NT2/D1 (cell line): ENCODE measurements at regions not wholly inside any gene's neighbourhood (a gene's known extent, or its start where the extent isn't known, plus 50 kb on each side); places are given as distances from the start of the nearest gene placed in this dataset.

Experiments used
- DNase-seq: peaks from one replicate; pipeline ENCODE4 v3.0.0-alpha.2; 2011; ENCODE audit warnings: low read depth, low spot score
- H3K27me3 ChIP-seq: 2 replicates; pipeline ENCODE4 v1.6.0; 2011; ENCODE audit warnings: mild to moderate bottlenecking; ENCODE audit not compliant: insufficient read length, insufficient read depth
- H3K36me3 ChIP-seq: 2 replicates; pipeline ENCODE4 v1.6.1; 2011; ENCODE audit warnings: mild to moderate bottlenecking, low read length, mixed read lengths; ENCODE audit not compliant: insufficient read depth, insufficient read length
- H3K4me1 ChIP-seq: 2 replicates; pipeline ENCODE4 v1.5.1; 2011; ENCODE audit not compliant: insufficient read depth, insufficient read length
- H3K4me3 ChIP-seq: 2 replicates; pipeline ENCODE4 v1.5.1; 2011; ENCODE audit warnings: low read depth; ENCODE audit not compliant: insufficient read length
- H3K9ac ChIP-seq: 2 replicates; pipeline ENCODE4 v1.6.0; 2011; ENCODE audit warnings: low read depth; ENCODE audit not compliant: insufficient read length
- H3K9me3 ChIP-seq: 2 replicates; pipeline ENCODE4 v1.5.1; 2011; ENCODE audit warnings: mild to moderate bottlenecking, low read length; ENCODE audit not compliant: insufficient read depth
- SUZ12 ChIP-seq: IDR thresholded peaks from 2 replicates; pipeline ENCODE4 v1.6.1; 2011; ENCODE audit not compliant: insufficient read length, insufficient read depth; ENCODE audit errors: extremely low read depth
- YY1 ChIP-seq: IDR thresholded peaks from 2 replicates; pipeline ENCODE4 v1.6.1; 2011; ENCODE audit not compliant: insufficient read length, insufficient read depth
- ZNF274 ChIP-seq: IDR thresholded peaks from 2 replicates; pipeline ENCODE4 v1.6.1; 2011; ENCODE audit warnings: mild to moderate bottlenecking, low read depth, low read length

DNA sequence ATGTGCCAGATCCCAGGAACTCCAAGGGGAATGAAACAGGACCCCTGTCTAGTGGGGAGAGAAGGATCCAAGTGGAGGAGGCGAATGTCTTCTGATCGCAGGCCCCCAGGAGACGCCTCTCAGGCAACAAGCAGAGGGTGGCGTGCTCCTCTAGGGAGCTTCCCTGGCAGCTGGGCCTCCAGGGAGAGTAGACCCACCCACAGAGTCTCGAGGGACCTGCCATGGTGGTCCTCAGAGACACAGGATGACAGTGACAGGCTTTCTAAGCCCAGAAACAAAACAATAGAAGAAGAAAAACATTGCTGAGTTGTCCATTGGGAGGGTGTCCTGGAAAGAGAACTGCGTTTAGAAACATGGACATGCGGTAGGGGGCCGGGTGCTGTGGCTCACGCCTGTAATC, 140.6 kb upstream of the MAP1LC3B2 start:
- Histone ChIP-seq H3K4me1 (peaks cover 17% of the 10 kb centered on the region), H3K27me3 (no peaks in the 10 kb centered on the region), H3K9me3 (peaks cover 10% of the 10 kb centered on the region), H3K9ac (no peak overlapping the region), H3K4me3 (no peak overlapping the region), H3K36me3 (no peaks in the 10 kb centered on the region)
- TF ChIP-seq SUZ12: no peak
- DNase-seq: no peak

DNA sequence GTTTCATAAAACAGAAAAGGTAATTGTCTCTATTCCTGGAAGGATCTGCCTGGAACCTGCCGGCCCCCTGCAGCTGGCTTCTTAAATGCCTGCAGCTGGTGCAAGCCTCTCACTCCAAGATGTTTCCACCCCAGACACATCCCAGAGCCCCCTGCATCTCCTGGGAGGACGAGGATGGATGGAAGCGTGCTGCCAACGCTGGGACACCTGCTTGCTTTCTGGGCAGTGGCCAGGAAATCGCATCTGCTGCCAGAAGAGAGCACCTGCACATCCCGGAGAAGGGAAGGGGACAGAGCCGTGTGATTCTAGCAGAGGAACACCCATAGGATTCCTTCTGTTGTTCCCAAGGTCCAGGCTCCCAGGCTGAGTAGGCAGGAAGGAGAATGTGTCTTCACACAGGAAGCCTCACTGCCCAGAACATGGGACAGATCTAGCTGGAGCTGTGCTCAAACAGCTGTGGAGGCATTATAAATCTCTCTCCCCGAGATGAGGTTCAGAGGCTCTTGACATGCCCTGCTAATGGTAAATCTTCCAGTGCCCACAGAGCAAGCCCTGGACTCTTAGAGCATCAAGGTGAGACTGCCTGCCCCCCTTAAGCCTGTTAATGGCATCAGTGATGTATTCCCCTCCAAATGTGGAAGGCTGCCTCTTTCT, 138.8 kb upstream of the MAP1LC3B2 start:
- Histone ChIP-seq H3K36me3 (no peaks in the 10 kb centered on the region), H3K27me3 (no peaks in the 10 kb centered on the region), H3K4me3 (no peak overlapping the region), H3K9ac (no peak overlapping the region), H3K9me3 (peaks cover 10% of the 10 kb centered on the region), H3K4me1 (peaks cover 11% of the 10 kb centered on the region)
- no peak for DNase-seq
- TF ChIP-seq SUZ12 (no peak), ZNF274 (no peak), YY1 (no peak)

DNA sequence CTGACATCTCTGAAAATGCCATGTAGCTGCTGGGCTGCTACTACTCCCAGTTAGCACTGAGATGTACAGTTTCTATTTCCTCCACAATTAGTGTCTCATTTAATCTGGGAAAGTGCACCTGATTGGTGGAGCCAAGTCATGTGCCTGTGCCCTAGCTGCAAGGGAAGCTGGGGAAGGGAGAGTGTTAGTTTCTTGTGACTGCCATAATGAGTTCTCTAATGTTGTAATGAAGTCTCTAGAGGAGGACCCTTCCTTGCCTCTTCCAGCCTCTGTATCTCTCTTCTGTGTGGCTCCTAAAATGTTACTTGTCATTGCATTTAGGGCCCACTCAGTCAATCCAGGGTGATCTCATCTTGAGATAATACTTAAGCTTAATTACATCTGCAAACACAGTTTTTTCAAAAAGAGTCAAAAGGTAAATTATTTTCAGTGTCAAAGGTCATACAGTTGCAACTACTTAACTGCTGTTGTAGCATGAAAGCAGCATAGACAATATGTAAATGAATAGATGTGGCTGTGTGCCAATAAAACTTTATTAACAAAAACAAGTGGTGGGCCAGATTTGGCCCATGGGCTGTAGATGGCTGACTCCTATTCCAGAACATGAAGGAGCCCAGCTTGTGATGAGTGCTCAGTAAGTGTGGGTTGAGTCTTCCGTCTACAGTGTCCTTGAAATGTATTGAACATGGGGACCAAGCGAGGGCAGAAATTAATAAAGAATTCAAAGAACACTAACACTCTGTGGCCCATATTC, 137.2 kb upstream of the MAP1LC3B2 start:
- no peaks in the 10 kb centered on the region for H3K36me3 ChIP-seq
- H3K4me3 ChIP-seq: no peak overlapping the region
- H3K27me3 ChIP-seq: no peaks in the 10 kb centered on the region
- TF ChIP-seq ZNF274: no peak
- TF ChIP-seq YY1: no peak
- TF ChIP-seq SUZ12: no peak
- H3K4me1 ChIP-seq: peaks cover 2% of the 10 kb centered on the region
- H3K9ac ChIP-seq: no peak overlapping the region
- H3K9me3 ChIP-seq: peaks cover 10% of the 10 kb centered on the region
- DNase-seq: no peak

DNA sequence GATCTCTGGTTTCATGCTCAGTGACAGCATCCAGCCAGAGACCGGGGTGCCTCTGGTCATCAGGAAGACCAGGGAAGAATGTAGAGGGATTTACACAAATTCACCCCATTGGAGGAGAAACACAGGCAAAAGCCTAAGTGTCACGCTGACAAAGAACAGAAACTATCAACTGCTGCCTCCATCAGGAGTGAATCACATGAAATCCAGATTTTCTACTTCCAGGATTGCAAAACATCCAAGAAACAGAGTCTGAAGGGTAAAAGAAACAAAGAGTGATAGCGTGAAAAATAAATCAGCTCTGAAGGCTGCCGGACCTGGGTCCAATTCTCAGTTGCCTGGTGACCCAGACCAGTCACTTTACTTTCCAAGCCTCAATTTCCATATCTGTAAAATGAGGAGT, 136.1 kb upstream of the MAP1LC3B2 start:
- H3K36me3 ChIP-seq: no peaks in the 10 kb centered on the region

DNA sequence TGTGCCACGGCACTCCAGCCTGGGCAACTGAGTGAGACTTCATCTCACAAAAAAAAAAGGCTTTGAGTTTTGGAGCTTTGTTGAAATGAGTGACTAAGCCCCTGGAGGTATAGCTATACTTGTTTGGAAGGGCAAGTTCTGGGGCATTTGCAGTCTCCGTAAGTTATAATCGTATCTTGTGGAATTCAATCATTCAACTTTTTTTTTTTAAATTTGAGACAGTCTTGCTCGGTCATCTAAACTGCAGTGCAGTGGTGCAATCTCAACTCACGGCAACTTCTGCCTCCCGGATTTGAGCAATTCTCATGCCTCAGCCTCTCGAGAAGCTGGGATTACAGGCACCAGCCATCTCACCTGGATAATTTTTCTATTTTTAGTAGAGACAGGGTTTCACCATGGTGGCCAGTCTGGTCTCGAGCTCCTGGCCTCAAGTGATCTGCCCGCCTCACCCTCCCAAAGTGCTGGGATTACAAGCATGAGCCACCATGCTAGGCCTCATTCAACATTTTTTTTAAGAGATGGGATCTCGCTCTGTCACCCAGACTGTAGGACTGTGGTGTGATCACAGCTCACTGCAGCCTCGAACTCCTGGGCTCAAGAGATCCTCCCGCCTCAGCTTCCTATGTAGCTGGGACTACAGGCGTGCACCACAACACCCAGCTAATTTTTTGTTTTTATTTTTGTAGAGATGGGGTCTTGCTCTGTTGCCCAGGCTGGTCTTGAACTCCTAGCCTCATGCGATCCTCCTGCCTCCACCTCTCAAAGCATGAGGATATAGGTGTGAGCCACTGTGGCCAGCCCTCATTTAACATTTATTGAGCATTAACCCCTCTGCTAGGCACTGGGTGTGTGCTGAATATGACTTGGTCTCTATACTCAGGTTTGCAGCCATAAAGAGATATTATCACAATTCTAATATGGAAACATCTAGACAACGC, 133.7 kb upstream of the MAP1LC3B2 start:
- no peak for DNase-seq
- peaks cover 10% of the 10 kb centered on the region for H3K9me3 ChIP-seq
- no peak overlapping the region for H3K4me3 ChIP-seq
- TF ChIP-seq ZNF274 (no peak), YY1 (no peak), SUZ12 (no peak)
- H3K4me1 ChIP-seq: peaks cover 5% of the 10 kb centered on the region
- peak overlapping the region; percentile 57 for H3K9ac ChIP-seq
- no peaks in the 10 kb centered on the region for H3K36me3 ChIP-seq
- no peaks in the 10 kb centered on the region for H3K27me3 ChIP-seq

More for the DNA sequence above, 136.1 kb upstream of the MAP1LC3B2 start:
- DNase-seq: no peak
- TF ChIP-seq SUZ12 (no peak), ZNF274 (no peak), YY1 (no peak)
- H3K27me3 ChIP-seq: no peaks in the 10 kb centered on the region
- peaks cover 10% of the 10 kb centered on the region for H3K9me3 ChIP-seq
- no peak overlapping the region for H3K4me3 ChIP-seq
- H3K4me1 ChIP-seq: peaks cover 2% of the 10 kb centered on the region
- H3K9ac ChIP-seq: no peak overlapping the region

DNA sequence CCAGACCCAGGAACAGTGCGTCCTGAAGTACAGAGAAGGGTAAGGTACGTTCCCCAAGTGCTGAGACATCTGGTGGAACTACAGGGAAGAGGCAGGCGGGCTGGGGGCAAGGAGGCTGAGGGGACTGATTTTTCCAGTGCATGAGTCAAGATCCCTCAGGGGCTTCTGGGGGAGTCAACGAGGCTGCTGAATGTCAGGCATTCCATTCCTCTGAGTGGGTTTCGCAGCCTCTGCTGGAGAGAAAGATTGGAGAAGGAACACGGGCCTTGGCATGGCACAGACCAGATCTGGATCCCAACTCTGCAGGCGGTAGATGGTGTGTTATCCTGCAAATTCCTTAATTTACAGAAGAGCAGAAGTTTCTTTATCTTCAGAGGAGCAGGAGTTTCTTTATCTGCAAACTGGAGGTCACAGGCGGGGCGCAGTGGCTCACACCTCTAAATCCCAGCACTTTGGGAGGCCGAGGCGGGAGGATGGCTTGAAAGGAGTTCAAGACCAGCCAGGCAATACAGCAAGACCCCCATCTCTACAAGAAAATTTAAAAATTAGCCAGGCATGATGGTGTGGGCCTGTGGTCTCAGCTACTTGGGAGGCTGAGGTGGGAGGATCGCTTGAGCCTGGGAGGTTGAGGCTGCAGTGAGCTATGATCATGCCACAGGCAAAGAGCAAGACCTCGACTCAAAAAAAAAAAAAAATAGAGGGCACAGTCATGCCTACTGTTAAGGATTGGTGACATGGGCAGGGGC, 132.6 kb upstream of the MAP1LC3B2 start:
- TF ChIP-seq ZNF274 (no peak), YY1 (no peak), SUZ12 (no peak)
- H3K36me3 ChIP-seq: no peaks in the 10 kb centered on the region
- H3K27me3 ChIP-seq: no peaks in the 10 kb centered on the region
- peak overlapping the region; percentile 57 for H3K9ac ChIP-seq
- H3K4me3 ChIP-seq: no peak overlapping the region
- DNase-seq: peak; percentile 98
- H3K4me1 ChIP-seq: peaks cover 11% of the 10 kb centered on the region
- peaks cover 8% of the 10 kb centered on the region for H3K9me3 ChIP-seq
